ENCODE measurements at regions not wholly inside any gene's neighbourhood (a gene's known extent, or its start where the extent isn't known, plus 50 kb on each side); places are given as distances from the start of the nearest gene placed in this dataset.

GRCh38 chr2:56582570-56582969 lies 398.8 kb downstream of the CCDC85A start:
- H2AFZ ChIP-seq (ENCODE audit: low read length): no peak overlapping the region
- H3K27ac ChIP-seq (ENCODE audit: extremely low read length, insufficient read depth, low read length): no peak overlapping the region
- peaks cover 64% of the 10 kb centered on the region for H3K9me3 ChIP-seq (ENCODE audit: low read length)
- H3K79me2 ChIP-seq (ENCODE audit: insufficient read depth, low read length): no peaks in the 10 kb centered on the region
- ATAC-seq: no peak
- no peak for DNase-seq (ENCODE audit: low spot score)
- H3K27me3 ChIP-seq (ENCODE audit: control insufficient read depth in 1 of 2, insufficient read depth in 2 of 2, low read length in 2 of 2): no peaks in the 10 kb centered on the region
- no peak for TF ChIP-seq ISX (CRISPR knock-in tag; conservative IDR thresholded peaks at IDR 0.05)
- no peak for TF ChIP-seq TCF12 (IDR thresholded peaks at IDR 0.05)
- no peak for TF ChIP-seq TCF12 (CRISPR knock-in tag; IDR thresholded peaks at IDR 0.05)
- no peak for TF ChIP-seq ZHX2 (IDR thresholded peaks at IDR 0.05; ENCODE audit: low read depth)
- TF ChIP-seq ZHX2 (CRISPR knock-in tag; IDR thresholded peaks at IDR 0.05; ENCODE audit: borderline replicate concordance): no peak
- no peak for TF ChIP-seq ZBTB25 (CRISPR knock-in tag; IDR thresholded peaks at IDR 0.05)
- H3K4me1 ChIP-seq (ENCODE audit: insufficient read depth, low read length): no peaks in the 10 kb centered on the region
- H4K20me1 ChIP-seq (ENCODE audit: insufficient read depth, low read length): no peaks in the 10 kb centered on the region
- WGBS (ENCODE audit: low lambda C conversion rate): 4% methylated on average over 1 of the region's 1 CpG
- H3K4me3 ChIP-seq (replicated peaks in 1 of 3; ENCODE audit: insufficient read depth in 1 of 3, low read depth in 2 of 3, low read length in 3 of 3): no peak overlapping the region
- BruUV-seq (replicated peaks): no TSS peak
- H3K4me2 ChIP-seq (ENCODE audit: low read depth, low read length): no peak overlapping the region
- ChIA-PET CTCF (ENCODE audit: low intra/inter-chr PET ratio, low total read pairs) (no interaction called here), POLR2A (no interaction called here)
- no peak for FAIRE-seq
- intact Hi-C loops (cut with micrococcal nuclease; ENCODE audit: unreplicated experiment): no loop called here
- H3K9ac ChIP-seq (ENCODE audit: insufficient read depth, low read depth, low read length): no peak overlapping the region
- in situ Hi-C loops (cut with HindIII; ENCODE audit: extremely low pct_ligation_motif_present, low pct_unique_long_range_greater_than_20kb): no loop called here
- H3K36me3 ChIP-seq (replicated peaks in 1 of 2; ENCODE audit: control insufficient read depth in 1 of 2, insufficient read depth in 2 of 2, low read length in 2 of 2): no peaks in the 10 kb centered on the region
